ENCODE measurements at regions not wholly inside any gene's neighbourhood (a gene's known extent, or its start where the extent isn't known, plus 50 kb on each side); places are given as distances from the start of the nearest gene placed in this dataset.

DNA sequence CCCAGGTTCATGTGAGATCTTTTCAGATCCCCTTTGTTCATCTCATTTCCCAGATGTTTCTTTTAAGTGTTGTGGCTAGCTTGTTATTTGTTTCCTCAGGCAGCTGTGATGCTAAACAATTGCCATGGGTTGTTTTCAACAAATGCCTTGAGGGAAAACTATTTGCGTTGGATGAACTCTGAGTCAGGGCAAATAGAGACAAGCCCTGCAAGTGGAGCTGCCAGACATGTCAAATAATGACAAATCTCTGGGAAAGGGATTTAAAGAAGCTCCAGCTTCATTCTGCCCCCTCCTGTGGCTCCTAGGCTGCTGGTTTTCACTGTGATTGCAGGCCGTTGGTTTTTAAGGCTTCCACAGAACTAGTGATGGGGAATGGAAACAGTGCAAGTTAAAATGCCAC, 272.4 kb upstream of the SP8 start:
- no peaks in the 10 kb centered on the region for H3K36me3 ChIP-seq (ENCODE audit: insufficient read depth, low read length)
- DNase-seq, result no peak
- POLR2A ChIA-PET (ENCODE audit: partially characterized antibody), result no interaction called here
- no peak overlapping the region for H3K4me3 ChIP-seq (ENCODE audit: low read length in 2 of 2)
- Mint-ChIP-seq H3K4me3 (no peak overlapping the region), H3K9me3 (peaks cover 0 to 5% (median 0%) of the 10 kb centered on the region in 8 donors), H3K4me1 (no peaks in the 10 kb centered on the region), H3K36me3 (no peaks in the 10 kb centered on the region), H3K27ac (no peak overlapping the region), H3K27me3 (peaks cover 0 to 1% of the 10 kb centered on the region in 2 donors)
- H3K4me1 ChIP-seq (ENCODE audit: insufficient read depth, low read length), result no peaks in the 10 kb centered on the region
- no peak overlapping the region for H3K27ac ChIP-seq (ENCODE audit: low read depth, low read length)
- no peaks in the 10 kb centered on the region for H3K9me3 ChIP-seq (ENCODE audit: control insufficient read depth in 1 of 2, low read length in 2 of 2)
- intact Hi-C loops (cut with micrococcal nuclease), result no loop called here
- CTCF ChIA-PET (ENCODE audit: partially characterized antibody), result no interaction called here
- H3K27me3 ChIP-seq (ENCODE audit: insufficient read depth, low read length), result no peaks in the 10 kb centered on the region

DNA sequence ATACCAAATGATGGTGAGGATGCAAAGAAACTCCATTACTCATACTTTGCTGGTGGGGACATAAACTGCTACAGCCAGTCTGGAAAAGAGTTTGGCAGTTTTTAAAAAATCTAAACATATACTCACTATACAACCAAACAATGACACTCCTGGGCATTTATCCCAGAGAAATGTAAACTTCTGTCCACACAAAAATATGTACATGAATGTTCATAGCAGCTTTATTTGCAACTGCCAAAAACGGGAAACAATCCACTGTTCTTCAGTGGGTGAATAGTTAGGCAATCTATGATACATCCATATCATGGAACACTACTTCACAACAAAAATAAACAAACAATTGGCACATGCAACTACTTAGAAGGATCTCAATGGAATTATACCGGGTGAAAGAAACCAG, 276.4 kb upstream of the SP8 start:
- H3K36me3 Mint-ChIP-seq, result no peaks in the 10 kb centered on the region
- H3K4me1 Mint-ChIP-seq, result no peaks in the 10 kb centered on the region
- intact Hi-C loops (cut with micrococcal nuclease), result no loop called here
- Histone ChIP-seq H3K27me3 (ENCODE audit: insufficient read depth, low read length) (no peaks in the 10 kb centered on the region), H3K27ac (ENCODE audit: low read depth, low read length) (no peak overlapping the region), H3K4me1 (ENCODE audit: insufficient read depth, low read length) (no peaks in the 10 kb centered on the region), H3K4me3 (ENCODE audit: low read length in 2 of 2) (no peak overlapping the region), H3K36me3 (ENCODE audit: insufficient read depth, low read length) (no peaks in the 10 kb centered on the region), H3K9me3 (ENCODE audit: control insufficient read depth in 1 of 2, low read length in 2 of 2) (no peaks in the 10 kb centered on the region)
- no peak for DNase-seq
- H3K9me3 Mint-ChIP-seq, result peaks cover 0 to 2% (median 0%) of the 10 kb centered on the region in 8 donors
- ChIA-PET CTCF (ENCODE audit: partially characterized antibody) (no interaction called here), POLR2A (ENCODE audit: partially characterized antibody) (no interaction called here)
- H3K27ac Mint-ChIP-seq, result no peak overlapping the region
- peaks cover 0 to 4% of the 10 kb centered on the region in 2 donors for H3K27me3 Mint-ChIP-seq
- H3K4me3 Mint-ChIP-seq, result no peak overlapping the region

DNA sequence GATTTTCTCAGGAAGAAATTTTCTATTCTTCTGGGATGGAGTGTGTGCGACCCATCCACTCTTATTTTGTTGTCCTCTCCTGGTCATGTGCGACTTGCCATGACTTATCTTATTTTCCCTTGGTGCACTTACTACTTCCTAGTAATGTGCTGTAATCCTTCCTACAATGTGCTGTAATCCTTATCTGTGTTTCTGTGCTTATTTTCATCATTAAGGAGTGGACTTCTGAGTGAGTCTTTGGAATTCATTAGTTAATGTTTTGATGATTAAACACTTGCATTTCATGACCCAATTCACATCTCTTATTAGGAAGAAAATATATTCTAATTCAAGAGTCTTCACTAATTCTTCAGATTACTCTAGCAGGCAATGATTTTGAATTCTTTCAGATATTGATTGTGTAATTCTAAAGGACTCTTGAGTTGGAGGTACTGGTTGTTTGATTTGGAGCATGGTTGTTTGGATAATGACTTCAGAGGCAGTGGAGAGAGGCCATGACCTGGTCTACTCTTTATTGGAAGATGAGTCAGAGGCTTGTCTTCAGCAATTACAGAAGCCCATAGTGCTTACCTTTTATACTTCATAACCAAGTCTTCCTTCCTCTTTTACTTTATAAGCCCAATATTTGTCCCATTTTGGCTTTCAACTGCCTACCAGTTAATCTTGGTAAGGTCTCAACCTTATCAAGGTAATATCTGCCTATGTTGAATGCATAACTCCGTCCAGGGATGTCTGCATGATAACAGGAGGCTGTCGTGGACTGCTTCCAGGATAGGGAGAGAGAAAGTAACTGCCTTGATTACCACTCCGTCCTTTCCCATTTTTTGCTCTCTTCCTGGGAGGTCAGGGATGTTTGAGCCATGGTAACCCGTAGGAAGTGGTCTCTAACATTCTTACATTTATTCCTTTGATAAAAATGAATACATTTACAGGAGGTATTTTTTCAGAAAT, 278.3 kb upstream of the SP8 start:
- no peak overlapping the region for H3K4me3 ChIP-seq (ENCODE audit: low read length in 2 of 2)
- DNase-seq, result no peak
- H3K27ac ChIP-seq (ENCODE audit: low read depth, low read length), result no peak overlapping the region
- no peaks in the 10 kb centered on the region for H3K9me3 ChIP-seq (ENCODE audit: control insufficient read depth in 1 of 2, low read length in 2 of 2)
- no peak overlapping the region for H3K27ac Mint-ChIP-seq
- no peak overlapping the region for H3K4me3 Mint-ChIP-seq
- H3K27me3 Mint-ChIP-seq, result peaks cover 0 to 3% of the 10 kb centered on the region in 2 donors
- no peaks in the 10 kb centered on the region for H3K27me3 ChIP-seq (ENCODE audit: insufficient read depth, low read length)
- H3K36me3 Mint-ChIP-seq, result no peaks in the 10 kb centered on the region
- intact Hi-C loops (cut with micrococcal nuclease), result no loop called here
- no peaks in the 10 kb centered on the region for H3K4me1 ChIP-seq (ENCODE audit: insufficient read depth, low read length)
- no peaks in the 10 kb centered on the region for H3K36me3 ChIP-seq (ENCODE audit: insufficient read depth, low read length)
- ChIA-PET POLR2A (ENCODE audit: partially characterized antibody) (no interaction called here), CTCF (ENCODE audit: partially characterized antibody) (no interaction called here)
- no peaks in the 10 kb centered on the region for H3K4me1 Mint-ChIP-seq
- peaks cover 0 to 1% (median 0%) of the 10 kb centered on the region in 8 donors for H3K9me3 Mint-ChIP-seq

DNA sequence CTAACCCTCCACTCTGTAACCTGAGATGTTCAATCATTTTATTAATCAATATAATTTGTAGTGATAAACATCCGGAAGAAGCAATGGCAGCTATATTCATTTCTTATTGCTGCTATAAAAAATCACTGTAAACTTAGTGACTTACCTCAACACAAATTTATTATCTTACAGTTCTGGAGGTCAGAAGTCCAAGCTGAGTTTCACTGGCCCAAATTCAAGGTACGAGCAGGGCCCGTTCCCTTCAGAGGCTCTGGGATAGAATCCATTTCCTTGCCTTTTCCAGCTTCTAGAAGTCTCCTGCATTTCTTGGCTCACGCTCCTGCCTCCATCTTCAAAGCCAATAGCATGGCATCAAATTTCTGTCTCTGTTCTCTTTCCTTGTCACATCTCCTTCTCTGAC, 279.5 kb upstream of the SP8 start:
- ChIA-PET POLR2A (ENCODE audit: partially characterized antibody) (no interaction called here), CTCF (ENCODE audit: partially characterized antibody) (no interaction called here)
- H3K4me1 ChIP-seq (ENCODE audit: insufficient read depth, low read length), result no peaks in the 10 kb centered on the region
- Mint-ChIP-seq H3K27me3 (peaks cover 0 to 3% of the 10 kb centered on the region in 2 donors), H3K27ac (no peak overlapping the region), H3K4me1 (no peaks in the 10 kb centered on the region), H3K9me3 (peaks cover 0 to 1% (median 0%) of the 10 kb centered on the region in 8 donors), H3K4me3 (no peak overlapping the region), H3K36me3 (no peaks in the 10 kb centered on the region)
- intact Hi-C loops (cut with micrococcal nuclease), result no loop called here
- H3K4me3 ChIP-seq (ENCODE audit: low read length in 2 of 2), result no peak overlapping the region
- H3K27ac ChIP-seq (ENCODE audit: low read depth, low read length), result no peak overlapping the region
- no peaks in the 10 kb centered on the region for H3K9me3 ChIP-seq (ENCODE audit: control insufficient read depth in 1 of 2, low read length in 2 of 2)
- no peaks in the 10 kb centered on the region for H3K27me3 ChIP-seq (ENCODE audit: insufficient read depth, low read length)
- no peaks in the 10 kb centered on the region for H3K36me3 ChIP-seq (ENCODE audit: insufficient read depth, low read length)
- DNase-seq, result no peak

- Histone ChIP-seq H3K9me3 (ENCODE audit: control insufficient read depth in 1 of 2, low read length in 2 of 2) (no peaks in the 10 kb centered on the region), H3K4me3 (ENCODE audit: low read length in 2 of 2) (no peak overlapping the region), H3K4me1 (ENCODE audit: insufficient read depth, low read length) (no peaks in the 10 kb centered on the region), H3K27me3 (ENCODE audit: insufficient read depth, low read length) (no peaks in the 10 kb centered on the region), H3K27ac (ENCODE audit: low read depth, low read length) (no peak overlapping the region), H3K36me3 (ENCODE audit: insufficient read depth, low read length) (no peaks in the 10 kb centered on the region)
- H3K4me1 Mint-ChIP-seq, result no peaks in the 10 kb centered on the region
- H3K27me3 Mint-ChIP-seq, result peaks cover 0 to 3% of the 10 kb centered on the region in 2 donors
- H3K27ac Mint-ChIP-seq, result no peak overlapping the region
- no peak for DNase-seq
- ChIA-PET POLR2A (ENCODE audit: partially characterized antibody) (no interaction called here), CTCF (ENCODE audit: partially characterized antibody) (no interaction called here)
- H3K9me3 Mint-ChIP-seq, result peaks cover 0 to 1% (median 0%) of the 10 kb centered on the region in 8 donors
- no peak overlapping the region for H3K4me3 Mint-ChIP-seq
- no peaks in the 10 kb centered on the region for H3K36me3 Mint-ChIP-seq
- intact Hi-C loops (cut with micrococcal nuclease), result no loop called here
These were observed 280.5 kb upstream of the SP8 start for GRCh38 chr7:21067216-21067615.

GRCh38 chr7:21070571-21071090, 283.9 kb upstream of the SP8 start:
- H3K27me3 ChIP-seq (ENCODE audit: insufficient read depth, low read length), result no peaks in the 10 kb centered on the region
- no peak overlapping the region for H3K4me3 ChIP-seq (ENCODE audit: low read length in 2 of 2)
- no peak overlapping the region for H3K4me3 Mint-ChIP-seq
- DNase-seq, result no peak
- H3K9me3 Mint-ChIP-seq, result peaks cover 0 to 1% (median 0%) of the 10 kb centered on the region in 8 donors
- H3K27ac Mint-ChIP-seq, result no peak overlapping the region
- intact Hi-C loops (cut with micrococcal nuclease), result no loop called here
- ChIA-PET POLR2A (ENCODE audit: partially characterized antibody) (no interaction called here), CTCF (ENCODE audit: partially characterized antibody) (no interaction called here)
- H3K9me3 ChIP-seq (ENCODE audit: control insufficient read depth in 1 of 2, low read length in 2 of 2), result no peaks in the 10 kb centered on the region
- H3K36me3 ChIP-seq (ENCODE audit: insufficient read depth, low read length), result no peaks in the 10 kb centered on the region
- no peak overlapping the region for H3K27ac ChIP-seq (ENCODE audit: low read depth, low read length)
- H3K4me1 ChIP-seq (ENCODE audit: insufficient read depth, low read length), result no peaks in the 10 kb centered on the region
- H3K27me3 Mint-ChIP-seq, result peaks cover 0 to 4% of the 10 kb centered on the region in 2 donors
- H3K36me3 Mint-ChIP-seq, result no peaks in the 10 kb centered on the region
- no peaks in the 10 kb centered on the region for H3K4me1 Mint-ChIP-seq

DNA sequence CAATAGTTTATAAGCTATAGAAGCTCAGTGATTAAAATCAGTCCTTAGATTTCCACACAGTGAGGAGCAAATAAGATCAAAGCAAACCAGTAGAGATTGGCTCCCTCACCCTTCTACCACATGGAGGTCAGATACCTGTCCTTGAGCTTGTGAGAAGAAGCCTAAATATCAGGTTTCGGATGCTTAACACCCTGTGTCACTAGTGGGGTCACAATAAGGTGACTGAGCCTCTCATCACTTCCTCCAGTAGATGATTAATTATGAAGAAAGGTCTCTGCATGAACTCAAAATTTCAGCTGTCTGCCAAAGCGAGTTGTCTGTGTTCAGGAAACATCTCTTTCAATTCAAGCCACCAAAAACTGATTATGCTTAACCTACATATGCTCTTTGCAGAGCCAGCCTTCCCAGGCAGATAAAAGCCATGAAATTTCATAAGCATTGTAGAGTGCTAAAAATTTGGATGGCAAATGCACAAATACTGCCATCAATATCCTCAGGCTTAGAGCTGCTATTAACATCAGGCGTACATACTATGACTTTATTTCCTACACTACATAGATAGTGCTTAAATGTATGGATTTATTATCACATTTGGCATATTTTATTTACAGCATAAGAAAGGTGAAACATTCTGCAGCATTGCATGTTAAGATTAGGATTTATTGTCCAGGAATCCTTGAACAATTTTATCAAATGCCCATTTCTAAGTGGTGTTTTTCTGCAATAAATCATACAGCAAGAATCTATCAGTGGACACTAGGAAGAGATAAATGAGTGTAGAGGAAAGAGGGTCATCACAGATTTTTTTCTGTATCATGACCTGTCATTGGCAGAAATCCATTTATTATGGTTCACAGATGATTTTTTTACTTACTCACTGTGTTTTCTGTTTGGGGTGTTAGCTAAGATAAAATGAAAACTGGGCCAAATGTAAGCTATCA, 285.1 kb upstream of the SP8 start:
- POLR2A ChIA-PET (ENCODE audit: partially characterized antibody), result no interaction called here
- Histone ChIP-seq H3K4me3 (ENCODE audit: low read length in 2 of 2) (no peak overlapping the region), H3K4me1 (ENCODE audit: insufficient read depth, low read length) (no peaks in the 10 kb centered on the region), H3K36me3 (ENCODE audit: insufficient read depth, low read length) (no peaks in the 10 kb centered on the region), H3K27ac (ENCODE audit: low read depth, low read length) (no peak overlapping the region), H3K27me3 (ENCODE audit: insufficient read depth, low read length) (no peaks in the 10 kb centered on the region), H3K9me3 (ENCODE audit: control insufficient read depth in 1 of 2, low read length in 2 of 2) (no peaks in the 10 kb centered on the region)
- Mint-ChIP-seq H3K4me1 (no peaks in the 10 kb centered on the region), H3K27ac (no peak overlapping the region), H3K27me3 (peaks cover 0 to 5% of the 10 kb centered on the region in 2 donors), H3K36me3 (no peaks in the 10 kb centered on the region), H3K4me3 (no peak overlapping the region), H3K9me3 (no peaks in the 10 kb centered on the region)
- intact Hi-C loops (cut with micrococcal nuclease), result no loop called here
- DNase-seq, result no peak
- CTCF ChIA-PET (ENCODE audit: partially characterized antibody), result no interaction called here

Measured in CD4-positive, alpha-beta memory T cell (primary cell).